Gastroesophageal sphincter (tissue), 4 donors: ENCODE measurements at regions not wholly inside any gene's neighbourhood (a gene's known extent, or its start where the extent isn't known, plus 50 kb on each side); places are given as distances from the start of the nearest gene placed in this dataset.
"Not testable (repeated sequence)": the region's sequence is repeated elsewhere in the genome, so short reads cannot be mapped to it uniquely, and the experiment has no call there.

Experiments used
- ATAC-seq: fragments of 150-250 bp; one replicate; pipeline ENCODE4 v1.9.1; 2016; ENCODE audit warnings: mild to moderate bottlenecking, moderate library complexity
- H3K27ac ChIP-seq, 4 donors: fragments of 200-600 bp; sonication (generic) in 3 of 4; 1 replicate in 3 of 4; 2 replicates in 1 of 4; pipeline ENCODE4 v1.5.1; 2016 to 2019
- H3K27me3 ChIP-seq: fragments of 200-600 bp; sonication (generic); one replicate; pipeline ENCODE4 v1.5.1; 2019
- H3K36me3 ChIP-seq, 2 donors: fragments of 200-600 bp; sonication (generic); one replicate each; pipeline ENCODE4 v1.5.1; 2019; ENCODE audit warnings: control low read depth in 1 of 2
- H3K4me1 ChIP-seq, 3 donors: fragments of 200-600 bp; sonication (generic); 1 replicate in 2 of 3; 2 replicates in 1 of 3; pipeline ENCODE4 v1.5.1; 2016 to 2019; ENCODE audit warnings: control low read depth in 2 of 3
- H3K4me3 ChIP-seq, 2 donors: fragments of 200-600 bp; sonication (generic); one replicate each; pipeline ENCODE4 v1.5.1; 2019; ENCODE audit warnings: mild to moderate bottlenecking in 1 of 2, moderate library complexity in 1 of 2
- H3K9me3 ChIP-seq, 3 donors: fragments of 200-600 bp; sonication (generic); one replicate each; pipeline ENCODE4 v1.5.1; 2017 to 2019; ENCODE audit warnings: control low read depth in 2 of 3
- EP300 ChIP-seq: sonication (generic); formaldehyde crosslinking; IDR thresholded peaks from one replicate; pipeline ENCODE4 v1.6.1; 2017; ENCODE audit warnings: antibody characterized with exemption, mild to moderate bottlenecking
- POLR2A ChIP-seq, 2 donors: fragments of 450-650 bp; IDR thresholded peaks; one replicate each; pipeline ENCODE4 v1.6.1; 2017; ENCODE audit warnings: antibody characterized with exemption in 2 of 2, mild to moderate bottlenecking in 2 of 2, moderate library complexity in 1 of 2
- POLR2AphosphoS5 ChIP-seq: sonication (generic); formaldehyde crosslinking; IDR thresholded peaks from one replicate; pipeline ENCODE4 v1.6.1; 2017; ENCODE audit warnings: antibody characterized with exemption
- WGBS, 2 donors: methylation state at CpG; one replicate each; pipeline ENCODE4 v1.1.5; 2018; ENCODE audit warnings: low coverage in 1 of 2; 5-methylcytosine and 5-hydroxymethylcytosine counted together
- TF ChIP-seq, protein P1 (sequence below), 4 experiments: fragments of 200-600 bp in 2 of 4; fragments of 450-650 bp in 2 of 4; sonication (generic) in 1 of 4; IDR thresholded peaks; one replicate each; pipeline ENCODE4 v1.5.1; 2017 to 2019; ENCODE audit warnings: antibody characterized with exemption in 4 of 4, mild to moderate bottlenecking in 2 of 4, moderate library complexity in 2 of 4

DNA sequence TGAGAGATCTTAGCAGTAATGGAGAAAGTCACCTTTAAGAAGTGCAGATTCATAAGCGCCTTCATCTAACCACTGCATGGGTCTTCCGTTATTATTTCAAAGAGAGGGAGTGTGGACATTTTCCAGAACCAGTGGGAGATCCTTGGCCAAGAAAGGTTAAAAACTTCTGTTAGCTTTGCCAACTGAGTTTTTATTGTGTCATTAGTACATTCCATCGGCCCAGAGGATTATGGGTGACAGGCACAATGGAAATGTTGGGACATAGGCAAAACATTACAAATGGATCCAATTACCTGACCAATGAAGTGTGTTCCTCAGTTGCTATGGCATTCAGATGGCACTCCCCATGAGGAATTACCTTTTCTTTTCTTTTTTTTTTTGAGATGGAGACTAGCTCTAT lies 115.5 kb downstream of the PPIAL4G start:
- Histone ChIP-seq H3K4me1 (no peaks in the 10 kb centered on the region), H3K36me3 (no peaks in the 10 kb centered on the region), H3K27me3 (peaks cover 15% of the 10 kb centered on the region), H3K27ac (no peak overlapping the region), H3K4me3 (no peak overlapping the region), H3K9me3 (no peaks in the 10 kb centered on the region)
- no peak for TF ChIP-seq POLR2A (IDR thresholded peaks at IDR 0.05)
- WGBS, 2 donors = 73 to 82% methylated on average over 3 of the region's 3 CpGs
- ATAC-seq = no peak

- not testable (repeated sequence) for H3K9me3 ChIP-seq, ATAC-seq, H3K36me3 ChIP-seq, H3K27ac ChIP-seq, H3K4me3 ChIP-seq
- Histone ChIP-seq H3K27me3 (peaks cover 29% of the 10 kb centered on the region), H3K4me1 (peaks cover 0 to 12% (median 3%) of the 10 kb centered on the region in 3 donors)
- WGBS, 2 donors = 73 to 91% methylated on average over 4 of the region's 5 CpGs
Measured at GRCh38 chr1:148366136-148366753, 116.9 kb downstream of the PPIAL4G start.

- H3K27me3 ChIP-seq = peaks cover 40% of the 10 kb centered on the region
- not testable (repeated sequence) for H3K4me3 ChIP-seq, H3K9me3 ChIP-seq, H3K36me3 ChIP-seq, ATAC-seq, H3K27ac ChIP-seq
- H3K4me1 ChIP-seq = peaks cover 0 to 13% (median 4%) of the 10 kb centered on the region in 3 donors
- WGBS, 2 donors = 89% methylated on average over 2 of the region's 2 CpGs; no CpG with 5 or more reads in 1 of the 2 donors
Measured at GRCh38 chr1:148365151-148365550, 118.0 kb downstream of the PPIAL4G start.

- H3K27ac ChIP-seq, H3K9me3 ChIP-seq, ATAC-seq, H3K4me3 ChIP-seq, H3K36me3 ChIP-seq: not testable (repeated sequence)
- peaks cover 0 to 13% (median 4%) of the 10 kb centered on the region in 3 donors for H3K4me1 ChIP-seq
- 75 to 90% methylated on average over 3 of the region's 3 CpGs for WGBS, 2 donors
- H3K27me3 ChIP-seq = peaks cover 51% of the 10 kb centered on the region
Measured at GRCh38 chr1:148363979-148364378, 119.1 kb downstream of the PPIAL4G start.

GRCh38 chr1:148363439-148363810 lies 119.7 kb downstream of the PPIAL4G start:
- peaks cover 54% of the 10 kb centered on the region for H3K27me3 ChIP-seq
- 93% methylated on average over 2 of the region's 2 CpGs; no CpG with 5 or more reads in 1 of the 2 donors for WGBS, 2 donors
- TF ChIP-seq POLR2A (IDR thresholded peaks at IDR 0.05) (no peak), POLR2AphosphoS5 (no peak), EP300 (no peak)
- TF ChIP-seq, protein P1, sequence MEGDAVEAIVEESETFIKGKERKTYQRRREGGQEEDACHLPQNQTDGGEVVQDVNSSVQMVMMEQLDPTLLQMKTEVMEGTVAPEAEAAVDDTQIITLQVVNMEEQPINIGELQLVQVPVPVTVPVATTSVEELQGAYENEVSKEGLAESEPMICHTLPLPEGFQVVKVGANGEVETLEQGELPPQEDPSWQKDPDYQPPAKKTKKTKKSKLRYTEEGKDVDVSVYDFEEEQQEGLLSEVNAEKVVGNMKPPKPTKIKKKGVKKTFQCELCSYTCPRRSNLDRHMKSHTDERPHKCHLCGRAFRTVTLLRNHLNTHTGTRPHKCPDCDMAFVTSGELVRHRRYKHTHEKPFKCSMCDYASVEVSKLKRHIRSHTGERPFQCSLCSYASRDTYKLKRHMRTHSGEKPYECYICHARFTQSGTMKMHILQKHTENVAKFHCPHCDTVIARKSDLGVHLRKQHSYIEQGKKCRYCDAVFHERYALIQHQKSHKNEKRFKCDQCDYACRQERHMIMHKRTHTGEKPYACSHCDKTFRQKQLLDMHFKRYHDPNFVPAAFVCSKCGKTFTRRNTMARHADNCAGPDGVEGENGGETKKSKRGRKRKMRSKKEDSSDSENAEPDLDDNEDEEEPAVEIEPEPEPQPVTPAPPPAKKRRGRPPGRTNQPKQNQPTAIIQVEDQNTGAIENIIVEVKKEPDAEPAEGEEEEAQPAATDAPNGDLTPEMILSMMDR (IDR thresholded peaks at IDR 0.05) = no peak

DNA sequence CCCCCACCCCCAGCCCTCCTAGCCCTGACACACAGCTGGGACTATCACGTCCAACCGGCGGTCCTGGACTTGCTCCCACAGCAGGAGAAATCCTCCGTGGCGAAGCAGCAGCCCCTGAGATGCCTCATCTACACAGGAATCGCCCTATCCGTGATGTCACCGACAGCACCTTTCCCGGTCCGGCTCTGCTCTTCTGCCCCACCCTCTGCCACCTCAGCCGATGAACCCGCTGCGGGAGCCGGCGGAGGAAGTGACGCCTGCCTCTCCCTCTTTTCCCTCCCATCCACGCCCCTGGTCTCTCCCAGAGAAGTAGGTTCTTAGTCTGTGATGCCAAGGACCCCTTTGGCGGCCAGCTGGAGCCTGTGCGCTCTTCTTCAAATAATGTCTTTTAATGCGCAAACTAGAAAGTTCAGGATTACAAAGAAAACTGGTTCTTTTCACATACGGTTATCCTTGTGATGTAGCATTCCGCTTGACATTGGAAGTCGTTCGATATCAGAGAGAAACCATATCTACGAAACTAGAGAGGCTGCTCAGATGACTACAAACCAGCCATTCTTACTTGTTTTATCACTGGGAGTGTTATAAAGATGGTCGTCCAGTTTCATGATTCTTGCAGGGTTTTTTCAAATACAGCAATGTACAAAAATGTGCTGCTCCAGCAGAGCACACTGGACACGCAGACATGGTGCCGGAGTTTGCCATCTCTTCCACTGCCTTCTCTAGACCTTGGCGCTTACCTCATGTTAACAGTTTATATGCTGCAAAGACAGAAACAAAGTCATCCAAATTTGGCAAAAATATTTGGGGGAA lies 120.3 kb downstream of the PPIAL4G start:
- ATAC-seq = no peak
- 58 to 66% methylated on average over 11 to 19 of the region's 29 CpGs for WGBS, 2 donors
- peak overlapping the region in 1 of 2 donors; percentile 4 for H3K4me3 ChIP-seq
- TF ChIP-seq EP300 (no peak), POLR2A (IDR thresholded peaks at IDR 0.05) (no peak), POLR2AphosphoS5 (no peak)
- TF ChIP-seq, protein P1 (IDR thresholded peaks at IDR 0.05) = no peak
- H3K9me3 ChIP-seq = no peaks in the 10 kb centered on the region
- no peak overlapping the region for H3K27ac ChIP-seq
- H3K4me1 ChIP-seq = peaks cover 0 to 13% (median 4%) of the 10 kb centered on the region in 3 donors
- peaks cover 60% of the 10 kb centered on the region for H3K27me3 ChIP-seq
- H3K36me3 ChIP-seq = no peaks in the 10 kb centered on the region

More at GRCh38 chr1:148363439-148363810, 119.7 kb downstream of the PPIAL4G start:
- peaks cover 0 to 13% (median 4%) of the 10 kb centered on the region in 3 donors for H3K4me1 ChIP-seq
- ATAC-seq = no peak
- H3K36me3 ChIP-seq = no peaks in the 10 kb centered on the region
- H3K4me3 ChIP-seq = no peak overlapping the region
- H3K27ac ChIP-seq = no peak overlapping the region
- no peaks in the 10 kb centered on the region for H3K9me3 ChIP-seq

- TF ChIP-seq EP300 = no peak
- no peak for TF ChIP-seq POLR2AphosphoS5
- TF ChIP-seq, protein P1 (IDR thresholded peaks at IDR 0.05) = no peak
- no peak for TF ChIP-seq POLR2A (IDR thresholded peaks at IDR 0.05)
- Histone ChIP-seq H3K4me3 (peak overlapping the region in 1 of 2 donors; percentile 12), H3K27me3 (peaks cover 66% of the 10 kb centered on the region), H3K4me1 (peaks cover 0 to 13% (median 4%) of the 10 kb centered on the region in 3 donors), H3K27ac (no peak overlapping the region), H3K36me3 (no peaks in the 10 kb centered on the region), H3K9me3 (no peaks in the 10 kb centered on the region)
- ATAC-seq = no peak
- 25 to 30% methylated on average over 13 to 19 of the region's 20 CpGs for WGBS, 2 donors
Measured at GRCh38 chr1:148362216-148362611, 120.9 kb downstream of the PPIAL4G start.
